GM18858 (cell line): ENCODE measurements at regions not wholly inside any gene's neighbourhood (a gene's known extent, or its start where the extent isn't known, plus 50 kb on each side); places are given as distances from the start of the nearest gene placed in this dataset.

Experiments
- ATAC-seq: cut with Tn5 transposase; IDR thresholded peaks from one replicate; pipeline ENCODE4 v1.9.1; 2021; ENCODE audit not compliant: unreplicated experiment

- ATAC-seq, result no peak
Measured at GRCh38 chr2:83584672-83585071, 874.4 kb downstream of the SUCLG1 start.

GRCh38 chr2:83582589-83582988 is 876.5 kb downstream of the SUCLG1 start:
- ATAC-seq, result no peak

- ATAC-seq, result no peak
Measured at GRCh38 chr2:83579507-83579906, 879.6 kb downstream of the SUCLG1 start.

- no peak for ATAC-seq
Measured at GRCh38 chr2:83578405-83578804, 880.7 kb downstream of the SUCLG1 start.

GRCh38 chr2:83574614-83575013 is 884.5 kb downstream of the SUCLG1 start:
- ATAC-seq, result no peak

- no peak for ATAC-seq
Measured at GRCh38 chr2:83573060-83573459, 886.0 kb downstream of the SUCLG1 start.

- ATAC-seq, result no peak
Measured at GRCh38 chr2:83572400-83572799, 886.7 kb downstream of the SUCLG1 start.

GRCh38 chr2:83567551-83567950 is 891.5 kb downstream of the SUCLG1 start:
- no peak for ATAC-seq

GRCh38 chr2:83565626-83566025 is 893.5 kb downstream of the SUCLG1 start:
- no peak for ATAC-seq

GRCh38 chr2:83565181-83565580 is 893.9 kb downstream of the SUCLG1 start:
- no peak for ATAC-seq

GRCh38 chr2:83561592-83561991 is 897.5 kb downstream of the SUCLG1 start:
- no peak for ATAC-seq

- ATAC-seq, result no peak
Measured at GRCh38 chr2:83536556-83536955, 922.5 kb downstream of the SUCLG1 start.

GRCh38 chr2:83534416-83534815 is 924.7 kb downstream of the SUCLG1 start:
- ATAC-seq, result no peak

- ATAC-seq, result no peak
Measured at GRCh38 chr2:83531206-83531826, 927.8 kb downstream of the SUCLG1 start.

- no peak for ATAC-seq
Measured at GRCh38 chr2:83528767-83529166, 930.3 kb downstream of the SUCLG1 start.

- ATAC-seq, result no peak
Measured at GRCh38 chr2:83522891-83523493, 936.1 kb downstream of the SUCLG1 start.

- no peak for ATAC-seq
Measured at GRCh38 chr2:83517727-83518368, 941.2 kb downstream of the SUCLG1 start.

GRCh38 chr2:83516503-83516902 is 942.6 kb downstream of the SUCLG1 start:
- no peak for ATAC-seq

- no peak for ATAC-seq
Measured at GRCh38 chr2:83487451-83487850, 971.6 kb downstream of the SUCLG1 start.

GRCh38 chr2:83481436-83481835 is 977.6 kb downstream of the SUCLG1 start:
- ATAC-seq, result no peak

- ATAC-seq, result no peak
Measured at GRCh38 chr2:83478037-83478436, 981.0 kb downstream of the SUCLG1 start.

GRCh38 chr2:83475371-83475770 is 983.7 kb downstream of the SUCLG1 start:
- no peak for ATAC-seq

- no peak for ATAC-seq
Measured at GRCh38 chr2:83471655-83472054, 987.4 kb downstream of the SUCLG1 start.
